H1 (cell line): ENCODE measurements at regions not wholly inside any gene's neighbourhood (a gene's known extent, or its start where the extent isn't known, plus 50 kb on each side); places are given as distances from the start of the nearest gene placed in this dataset.
A peak's percentile ranks its signal among the peaks of the same experiment; 100 is the strongest.

Experiments
- CTCF ChIA-PET: fragments of 300-600 bp; sonication (Branson Sonifier 250); formaldehyde crosslinking; loops from one replicate; lab custom pipeline; 2021; ENCODE audit not compliant: partially characterized antibody; lab: Charles Lee
- POLR2A ChIA-PET: fragments of 300-600 bp; sonication (Branson Sonifier 250); formaldehyde crosslinking; loops from one replicate; lab custom pipeline; 2021; ENCODE audit warnings: inconsistent platforms; ENCODE audit not compliant: partially characterized antibody; lab: Charles Lee
- DNase-seq, 2 experiments: peaks; one replicate each; pipeline versions ENCODE4 v3.0.0 to v3.0.0-alpha.2; 2010 to 2022; ENCODE audit warnings: low spot score in 2 of 2, low read depth in 1 of 2, mixed read lengths in 1 of 2
- FAIRE-seq: peaks from 2 replicates; lab custom pipeline; 2011; peaks lifted over from hg19 to GRCh38; lab: Jason Lieb, UNC
- H2AFZ ChIP-seq: 2 replicates; pipeline ENCODE4 v1.8.1; 2012; ENCODE audit warnings: low read length, inconsistent platforms
- H2AK5ac ChIP-seq: 2 replicates; pipeline ENCODE4 v1.6.1; 2013; ENCODE audit warnings: low read depth, low read length
- H2BK120ac ChIP-seq: replicated peaks from 2 replicates; pipeline ENCODE3; 2013; ENCODE audit warnings: low read depth, low read length, inconsistent platforms
- H2BK12ac ChIP-seq: 2 replicates; pipeline ENCODE4 v1.6.1; 2013; ENCODE audit warnings: low read depth, low read length
- H2BK15ac ChIP-seq: 2 replicates; pipeline ENCODE4 v1.6.1; 2013; ENCODE audit warnings: low read length
- H2BK20ac ChIP-seq: 2 replicates; pipeline ENCODE4 v1.6.1; 2013; ENCODE audit warnings: low read length
- H2BK5ac ChIP-seq: 2 replicates; pipeline ENCODE4 v1.6.1; 2013; ENCODE audit warnings: low read depth, low read length
- H3K14ac ChIP-seq: 2 replicates; pipeline ENCODE4 v1.6.1; 2013; ENCODE audit warnings: inconsistent platforms; ENCODE audit not compliant: insufficient read length
- H3K18ac ChIP-seq: 2 replicates; pipeline ENCODE4 v1.6.1; 2013; ENCODE audit warnings: low read length; ENCODE audit errors: extremely low read depth
- H3K23ac ChIP-seq: 2 replicates; pipeline ENCODE4 v1.6.1; 2013; ENCODE audit warnings: inconsistent platforms; ENCODE audit not compliant: insufficient read length
- H3K23me2 ChIP-seq: 2 replicates; pipeline ENCODE4 v1.6.1; 2013; ENCODE audit warnings: low read depth, low read length
- H3K27ac ChIP-seq: 2 replicates; pipeline ENCODE4 v1.6.1; 2011; ENCODE audit warnings: low read depth, low read length, inconsistent platforms
- H3K27me3 ChIP-seq, 4 experiments: replicated peaks in 1 of 4; 1 replicate in 1 of 4; 2 replicates in 3 of 4; pipeline versions ENCODE4 v1.6.1 to v1.8.1; 2011 to 2013; ENCODE audit warnings: low read length in 3 of 4, mild to moderate bottlenecking in 3 of 4, inconsistent platforms in 2 of 4, mixed read lengths in 2 of 4, moderate library complexity in 1 of 4; ENCODE audit not compliant: control insufficient read depth in 3 of 4, insufficient read depth in 3 of 4; ENCODE audit errors: extremely low read depth in 1 of 4
- H3K36me3 ChIP-seq, 4 experiments: 2 replicates each; pipeline versions ENCODE4 v1.6.1 to v1.8.1; 2011 to 2013; ENCODE audit warnings: mild to moderate bottlenecking in 4 of 4, low read length in 3 of 4, moderate library complexity in 2 of 4, control low read depth in 1 of 4, inconsistent platforms in 1 of 4; ENCODE audit not compliant: insufficient read depth in 4 of 4, control insufficient read depth in 2 of 4
- H3K4ac ChIP-seq: replicated peaks from 2 replicates; pipeline ENCODE3; 2013; ENCODE audit warnings: low read length, low read depth, mixed read lengths, inconsistent platforms; ENCODE audit not compliant: insufficient read length
- H3K4me1 ChIP-seq, 4 experiments: replicated peaks in 1 of 4; 1 replicate in 1 of 4; 2 replicates in 3 of 4; pipeline versions ENCODE4 v1.6.1 to v1.8.1; 2011 to 2013; ENCODE audit warnings: low read length in 3 of 4, inconsistent platforms in 2 of 4, mixed read lengths in 1 of 4; ENCODE audit not compliant: insufficient read depth in 4 of 4, control insufficient read depth in 3 of 4
- H3K4me2 ChIP-seq, 2 experiments: 2 replicates each; pipeline versions ENCODE4 v1.6.1 to v1.8.1; 2011 to 2013; ENCODE audit warnings: low read depth in 2 of 2, low read length in 2 of 2, control low read depth in 1 of 2, inconsistent platforms in 1 of 2, mild to moderate bottlenecking in 1 of 2; ENCODE audit not compliant: insufficient read depth in 1 of 2
- H3K4me3 ChIP-seq, 4 experiments: fragments of 200-600, 300-600 bp in 1 of 4; sonication (generic), shearing (Covaris generic), sonication (Bioruptor Twin) in 1 of 4; 2 replicates each; pipeline versions ENCODE4 v1.5.1 to v1.8.1; 2011 to 2016; ENCODE audit warnings: low read length in 4 of 4, low read depth in 3 of 4, control low read depth in 2 of 4, inconsistent platforms in 2 of 4, mild to moderate bottlenecking in 2 of 4, mixed read lengths in 1 of 4, moderate library complexity in 1 of 4; ENCODE audit not compliant: insufficient read depth in 2 of 4; ENCODE audit errors: extremely low read depth in 1 of 4
- H3K56ac ChIP-seq: replicated peaks from 2 replicates; pipeline ENCODE3; 2013; ENCODE audit warnings: low read depth, mild to moderate bottlenecking, mixed read lengths, low read length, inconsistent platforms; ENCODE audit not compliant: insufficient read length
- H3K79me1 ChIP-seq: 2 replicates; pipeline ENCODE4 v1.6.1; 2013; ENCODE audit warnings: low read depth, low read length, control low read depth
- H3K79me2 ChIP-seq, 2 experiments: 2 replicates each; pipeline versions ENCODE4 v1.6.1 to v1.8.1; 2012 to 2013; ENCODE audit warnings: low read length in 2 of 2, mild to moderate bottlenecking in 2 of 2, inconsistent platforms in 1 of 2; ENCODE audit not compliant: insufficient read depth in 2 of 2, control insufficient read depth in 1 of 2
- H3K9ac ChIP-seq, 4 experiments: replicated peaks in 1 of 4; 1 replicate in 1 of 4; 2 replicates in 3 of 4; pipeline versions ENCODE4 v1.6.1 to v1.8.1; 2011 to 2013; ENCODE audit warnings: low read depth in 3 of 4, low read length in 3 of 4, control low read depth in 2 of 4, mild to moderate bottlenecking in 2 of 4, moderate library complexity in 2 of 4, inconsistent platforms in 1 of 4; ENCODE audit errors: extremely low read depth in 1 of 4
- H3K9me3 ChIP-seq, 2 experiments: 2 replicates each; pipeline versions ENCODE4 v1.6.1 to v1.8.1; 2012 to 2013; ENCODE audit warnings: mild to moderate bottlenecking in 2 of 2, moderate library complexity in 2 of 2, control low read depth in 1 of 2, inconsistent platforms in 1 of 2, low read depth in 1 of 2, low read length in 1 of 2, mixed read lengths in 1 of 2; ENCODE audit not compliant: insufficient read depth in 2 of 2
- H4K20me1 ChIP-seq, 2 experiments: replicated peaks in 1 of 2; 2 replicates each; pipeline versions ENCODE3 to v1.8.1; 2011 to 2013; ENCODE audit warnings: inconsistent platforms in 2 of 2, low read length in 2 of 2, mild to moderate bottlenecking in 1 of 2; ENCODE audit not compliant: insufficient read depth in 2 of 2, control insufficient read depth in 1 of 2
- H4K5ac ChIP-seq: 2 replicates; pipeline ENCODE4 v1.6.1; 2013; ENCODE audit warnings: low read length, low read depth, mixed read lengths, inconsistent platforms; ENCODE audit not compliant: insufficient read length
- H4K8ac ChIP-seq: 2 replicates; pipeline ENCODE4 v1.8.0; 2013; ENCODE audit warnings: mild to moderate bottlenecking, moderate library complexity, low read length, inconsistent platforms; ENCODE audit not compliant: insufficient read depth; ENCODE audit errors: extremely low read depth
- H4K91ac ChIP-seq: replicated peaks from 2 replicates; pipeline ENCODE3; 2013; ENCODE audit warnings: low read length, mixed read lengths, inconsistent platforms; ENCODE audit not compliant: insufficient read length
- GABPA ChIP-seq: IDR thresholded peaks from 2 replicates; pipeline ENCODE4 v1.6.1; 2011; ENCODE audit warnings: mild to moderate bottlenecking, low read length, moderate library complexity, borderline replicate concordance; ENCODE audit not compliant: insufficient read depth
- RAD21 ChIP-seq, 2 experiments: IDR thresholded peaks in 1 of 2; conservative IDR thresholded peaks in 1 of 2; 2 replicates each; pipeline ENCODE4 v1.6.1; 2011; ENCODE audit warnings: low read depth in 2 of 2, low read length in 2 of 2, improper control_type of control experiment in 1 of 2, inconsistent platforms in 1 of 2, mild to moderate bottlenecking in 1 of 2, moderate library complexity in 1 of 2
- whole genome bisulfite sequencing, 2 experiments: shearing (Covaris generic) in 1 of 2; methylation state at CpG; one replicate each; pipeline versions ENCODE4 v1.1.6 to v1.1.7; 2013 to 2015; ENCODE audit warnings: low lambda C conversion rate in 2 of 2, mixed read lengths in 2 of 2, inconsistent platforms in 1 of 2, low coverage in 1 of 2, missing lambda C conversion rate in 1 of 2; ENCODE audit not compliant: insufficient replicate concordance in 2 of 2, insufficient coverage in 1 of 2, insufficient read length in 1 of 2; ENCODE audit errors: extremely low coverage in 1 of 2, missing lambda C conversion rate in 1 of 2; 5-methylcytosine and 5-hydroxymethylcytosine counted together
- TF ChIP-seq, protein P1 (sequence below), 3 experiments: IDR thresholded peaks; 1 replicate in 2 of 3; 2 replicates in 1 of 3; pipeline versions ENCODE4 v1.5.1 to v1.6.1; 2011; ENCODE audit warnings: low read length in 3 of 3, mild to moderate bottlenecking in 3 of 3, inconsistent platforms in 2 of 3, low read depth in 1 of 3, moderate library complexity in 1 of 3; ENCODE audit not compliant: insufficient read depth in 1 of 3; ENCODE audit errors: control extremely low read depth in 1 of 3

DNA sequence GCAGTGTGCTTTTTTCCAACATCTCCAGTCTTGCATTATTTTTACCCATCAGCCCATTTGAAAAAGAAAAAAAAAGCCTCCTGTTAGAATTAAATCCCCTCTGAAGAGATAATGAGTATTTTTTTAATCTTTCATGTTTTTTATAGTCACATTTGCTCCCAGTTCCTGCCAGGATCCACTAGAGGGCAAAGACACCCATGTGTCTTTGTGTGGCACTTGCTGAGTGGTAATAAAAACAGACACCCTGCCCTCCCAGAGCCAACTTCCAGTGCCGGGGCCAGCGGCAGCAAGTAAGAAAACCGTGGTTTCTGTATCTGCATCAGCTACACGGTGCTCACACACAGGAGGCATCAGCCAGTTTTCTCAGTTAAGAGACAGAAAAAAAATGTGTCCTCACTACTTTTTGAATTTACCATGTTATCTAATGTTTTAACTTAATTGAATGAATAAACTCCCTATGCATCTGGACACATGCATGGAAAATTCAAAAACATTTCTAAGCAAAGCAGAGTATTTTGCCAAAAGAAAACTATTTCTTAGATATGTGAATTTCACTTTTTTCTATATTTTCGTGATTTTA, 70.2 kb upstream of the PLEKHG4B start:
- no peak for DNase-seq
- no peaks in the 10 kb centered on the region for H3K23me2 ChIP-seq
- WGBS, 2 experiments, result 80% methylated on average over 5 of the region's 5 CpGs; no CpG with 5 or more reads in 1 of the 2 experiments

More for the DNA sequence above, 70.2 kb upstream of the PLEKHG4B start:
- H2AFZ ChIP-seq, result no peak overlapping the region
- FAIRE-seq, result no peak
- no peak overlapping the region for H3K4me2 ChIP-seq
- H3K18ac ChIP-seq, result no peak overlapping the region
- H2BK20ac ChIP-seq, result no peak overlapping the region
- no peak overlapping the region for H2BK12ac ChIP-seq
- POLR2A ChIA-PET, result no interaction called here
- H3K4ac ChIP-seq, result no peak overlapping the region
- CTCF ChIA-PET, result interaction anchor here (1.3 to 1.4 kb wide), 2 partner anchors 8 to 23 kb away, joined by 3 to 4 read pairs; no protein-coding TSS in a partner anchor
- H3K9me3 ChIP-seq, result no peaks in the 10 kb centered on the region
- H4K20me1 ChIP-seq, result no peaks in the 10 kb centered on the region
- no peak overlapping the region for H2AK5ac ChIP-seq
- TF ChIP-seq RAD21 (IDR thresholded peaks at IDR 0.05 in 1 of 2, conservative IDR thresholded peaks at IDR 0.05 in 1 of 2; ENCODE audit: low read depth in 2 of 2, low read length in 2 of 2) (peak; percentile 40 to 50), GABPA (no peak)
- TF ChIP-seq, protein P1, sequence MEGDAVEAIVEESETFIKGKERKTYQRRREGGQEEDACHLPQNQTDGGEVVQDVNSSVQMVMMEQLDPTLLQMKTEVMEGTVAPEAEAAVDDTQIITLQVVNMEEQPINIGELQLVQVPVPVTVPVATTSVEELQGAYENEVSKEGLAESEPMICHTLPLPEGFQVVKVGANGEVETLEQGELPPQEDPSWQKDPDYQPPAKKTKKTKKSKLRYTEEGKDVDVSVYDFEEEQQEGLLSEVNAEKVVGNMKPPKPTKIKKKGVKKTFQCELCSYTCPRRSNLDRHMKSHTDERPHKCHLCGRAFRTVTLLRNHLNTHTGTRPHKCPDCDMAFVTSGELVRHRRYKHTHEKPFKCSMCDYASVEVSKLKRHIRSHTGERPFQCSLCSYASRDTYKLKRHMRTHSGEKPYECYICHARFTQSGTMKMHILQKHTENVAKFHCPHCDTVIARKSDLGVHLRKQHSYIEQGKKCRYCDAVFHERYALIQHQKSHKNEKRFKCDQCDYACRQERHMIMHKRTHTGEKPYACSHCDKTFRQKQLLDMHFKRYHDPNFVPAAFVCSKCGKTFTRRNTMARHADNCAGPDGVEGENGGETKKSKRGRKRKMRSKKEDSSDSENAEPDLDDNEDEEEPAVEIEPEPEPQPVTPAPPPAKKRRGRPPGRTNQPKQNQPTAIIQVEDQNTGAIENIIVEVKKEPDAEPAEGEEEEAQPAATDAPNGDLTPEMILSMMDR (IDR thresholded peaks at IDR 0.05; ENCODE audit: control extremely low read depth in 1 of 3, insufficient read depth in 1 of 3, low read depth in 1 of 3, low read length in 3 of 3), result peak in 2 of 3 experiments; percentile 31 to 32; a peak in 3 of 4 replicates
- H3K4me1 ChIP-seq, result no peaks in the 10 kb centered on the region
- H3K79me1 ChIP-seq, result no peaks in the 10 kb centered on the region
- no peak overlapping the region for H3K23ac ChIP-seq
- no peaks in the 10 kb centered on the region for H3K27me3 ChIP-seq
- H3K14ac ChIP-seq, result no peak overlapping the region
- H2BK120ac ChIP-seq, result no peak overlapping the region
- H4K8ac ChIP-seq, result no peak overlapping the region
- no peaks in the 10 kb centered on the region for H3K79me2 ChIP-seq
- H3K36me3 ChIP-seq, result no peaks in the 10 kb centered on the region
- no peak overlapping the region for H4K5ac ChIP-seq
- H2BK15ac ChIP-seq, result no peak overlapping the region
- no peak overlapping the region for H3K27ac ChIP-seq
- no peak overlapping the region for H2BK5ac ChIP-seq
- H3K56ac ChIP-seq, result no peak overlapping the region
- H3K9ac ChIP-seq, result no peak overlapping the region
- H4K91ac ChIP-seq, result no peak overlapping the region
- H3K4me3 ChIP-seq, result no peak overlapping the region
